ENCODE measurements at regions not wholly inside any gene's neighbourhood (a gene's known extent, or its start where the extent isn't known, plus 50 kb on each side); places are given as distances from the start of the nearest gene placed in this dataset.

- TF ChIP-seq EP300 (IDR thresholded peaks at IDR 0.05; ENCODE audit: borderline replicate concordance in 1 of 2, control insufficient read depth in 1 of 2, low read depth in 2 of 2, low read length in 2 of 2) = no peak
- FAIRE-seq = no peak
- Histone ChIP-seq H3K27me3 (replicated peaks in 1 of 2; ENCODE audit: control insufficient read depth in 2 of 2, insufficient read depth in 2 of 2, low read length in 1 of 2) (no peaks in the 10 kb centered on the region), H3K9ac (ENCODE audit: control insufficient read depth, insufficient read depth, low read length) (no peak overlapping the region), H3K36me3 (ENCODE audit: control insufficient read depth in 2 of 2, insufficient read depth in 2 of 2, low read length in 1 of 2) (no peaks in the 10 kb centered on the region), H3K4me2 (ENCODE audit: control insufficient read depth, insufficient read depth) (no peak overlapping the region), H2AFZ (ENCODE audit: control insufficient read depth, low read depth, low read length) (no peak overlapping the region), H3K27ac (ENCODE audit: control insufficient read depth, insufficient read depth) (no peak overlapping the region), H4K20me1 (ENCODE audit: control insufficient read depth, insufficient read depth) (no peaks in the 10 kb centered on the region), H3K79me2 (ENCODE audit: control insufficient read depth, insufficient read depth, low read length) (no peaks in the 10 kb centered on the region), H3K4me1 (ENCODE audit: control insufficient read depth, insufficient read depth, low read length) (no peaks in the 10 kb centered on the region), H3K4me3 (no peak overlapping the region), H3K9me3 (replicated peaks; ENCODE audit: control insufficient read depth, insufficient read depth, low read length) (no peaks in the 10 kb centered on the region)
- DNase-seq (ENCODE audit: low read depth, low spot score) = no peak
- no TSS peak for BruUV-seq (replicated peaks)
- POLR2A ChIA-PET = no interaction called here
- RAD21 ChIA-PET (ENCODE audit: unreplicated experiment) = no interaction called here
- intact Hi-C loops (cut with micrococcal nuclease; ENCODE audit: unreplicated experiment) = no loop called here
- ATAC-seq = no peak
- CTCF ChIA-PET = no interaction called here
- in situ Hi-C loops (cut with MboI) = no loop called here
- SMC1A ChIA-PET (ENCODE audit: uncharacterized antibody, unreplicated experiment) = no interaction called here
- WGBS (ENCODE audit: insufficient coverage, insufficient replicate concordance, low lambda C conversion rate, missing lambda C conversion rate) = 19% methylated on average over 6 of the region's 6 CpGs
Observed at GRCh38 chr2:234723400-234723799, 226.5 kb upstream of the ARL4C start.

- H3K9ac ChIP-seq (ENCODE audit: control insufficient read depth, insufficient read depth, low read length) = no peak overlapping the region
- no peaks in the 10 kb centered on the region for H3K9me3 ChIP-seq (replicated peaks; ENCODE audit: control insufficient read depth, insufficient read depth, low read length)
- no peaks in the 10 kb centered on the region for H4K20me1 ChIP-seq (ENCODE audit: control insufficient read depth, insufficient read depth)
- FAIRE-seq = no peak
- no peaks in the 10 kb centered on the region for H3K4me1 ChIP-seq (ENCODE audit: control insufficient read depth, insufficient read depth, low read length)
- no peak overlapping the region for H3K4me2 ChIP-seq (ENCODE audit: control insufficient read depth, insufficient read depth)
- H3K27ac ChIP-seq (ENCODE audit: control insufficient read depth, insufficient read depth) = no peak overlapping the region
- in situ Hi-C loops (cut with MboI) (no loop called here), intact Hi-C loops (cut with micrococcal nuclease; ENCODE audit: unreplicated experiment) (no loop called here)
- ATAC-seq = no peak
- H3K4me3 ChIP-seq = no peak overlapping the region
- no peak overlapping the region for H2AFZ ChIP-seq (ENCODE audit: control insufficient read depth, low read depth, low read length)
- no TSS peak for BruUV-seq (replicated peaks)
- no peak for DNase-seq (ENCODE audit: low read depth, low spot score)
- CTCF ChIA-PET = no interaction called here
- H3K79me2 ChIP-seq (ENCODE audit: control insufficient read depth, insufficient read depth, low read length) = no peaks in the 10 kb centered on the region
- no peaks in the 10 kb centered on the region for H3K27me3 ChIP-seq (replicated peaks in 1 of 2; ENCODE audit: control insufficient read depth in 2 of 2, insufficient read depth in 2 of 2, low read length in 1 of 2)
- SMC1A ChIA-PET (ENCODE audit: uncharacterized antibody, unreplicated experiment) = interaction anchor here (0.6 kb wide), 1 partner anchor 1024 kb away, joined by 3 read pairs; no protein-coding TSS in a partner anchor
- H3K36me3 ChIP-seq (ENCODE audit: control insufficient read depth in 2 of 2, insufficient read depth in 2 of 2, low read length in 1 of 2) = no peaks in the 10 kb centered on the region
- TF ChIP-seq TAF1 (IDR thresholded peaks at IDR 0.05; ENCODE audit: borderline replicate concordance, low read depth, low read length) (no peak), USF1 (IDR thresholded peaks at IDR 0.05; ENCODE audit: borderline replicate concordance, extremely low read length, insufficient read depth, low read depth, low read length) (no peak), FOS (IDR thresholded peaks at IDR 0.05; ENCODE audit: borderline replicate concordance, extremely low read depth, insufficient read length) (no peak), CEBPB (IDR thresholded peaks at IDR 0.05; ENCODE audit: borderline replicate concordance in 1 of 2, low read depth in 2 of 2, low read length in 2 of 2) (no peak), CBFB (IDR thresholded peaks at IDR 0.05; ENCODE audit: low read depth) (no peak), POLR2AphosphoS2 (IDR thresholded peaks at IDR 0.05; ENCODE audit: low read depth, low read length) (no peak), SUZ12 (IDR thresholded peaks at IDR 0.05; ENCODE audit: unreplicated experiment) (no peak), NKRF (conservative IDR thresholded peaks at IDR 0.05) (no peak), RELA (IDR thresholded peaks at IDR 0.05; ENCODE audit: borderline replicate concordance, partially characterized antibody) (no peak)
- RAD21 ChIA-PET (ENCODE audit: unreplicated experiment) = no interaction called here
- POLR2A ChIA-PET = no interaction called here
Observed at GRCh38 chr2:234722176-234722575, 225.3 kb upstream of the ARL4C start.
